Stromal cell of bone marrow (primary cell): ENCODE measurements at regions not wholly inside any gene's neighbourhood (a gene's known extent, or its start where the extent isn't known, plus 50 kb on each side); places are given as distances from the start of the nearest gene placed in this dataset.

Experiments
- DNase-seq: peaks from one replicate; pipeline ENCODE4 v3.0.0-alpha.2; 2012; ENCODE audit warnings: low read depth

DNA sequence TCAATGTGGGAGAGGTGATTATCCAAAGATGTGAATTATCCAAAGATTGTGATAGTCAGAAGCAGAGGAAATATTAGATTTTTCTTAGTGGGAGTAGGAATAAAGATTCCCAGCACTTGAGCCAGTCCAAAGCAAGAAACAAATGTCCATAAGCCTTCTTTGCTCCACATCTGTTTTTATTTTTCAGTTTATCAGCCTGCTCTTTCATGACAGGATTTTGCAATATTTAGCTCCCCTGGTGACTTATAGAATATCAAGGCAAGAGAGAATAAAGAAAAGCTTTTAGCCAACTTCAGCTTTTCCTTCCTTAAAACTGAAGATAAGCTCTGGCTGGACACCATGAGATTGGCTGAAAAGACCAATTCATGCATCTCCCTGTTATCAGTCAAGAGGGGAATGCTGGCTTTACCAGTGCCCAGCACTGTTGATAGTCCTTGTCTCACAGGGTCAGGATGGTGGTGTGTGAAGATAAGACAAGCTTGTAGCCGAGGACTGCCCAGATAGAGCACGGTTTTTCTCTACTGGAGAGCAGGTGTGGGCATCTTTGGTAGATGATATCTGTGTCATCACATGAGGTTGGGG, 706.5 kb downstream of the KCNJ2 start:
- no peak for DNase-seq

DNA sequence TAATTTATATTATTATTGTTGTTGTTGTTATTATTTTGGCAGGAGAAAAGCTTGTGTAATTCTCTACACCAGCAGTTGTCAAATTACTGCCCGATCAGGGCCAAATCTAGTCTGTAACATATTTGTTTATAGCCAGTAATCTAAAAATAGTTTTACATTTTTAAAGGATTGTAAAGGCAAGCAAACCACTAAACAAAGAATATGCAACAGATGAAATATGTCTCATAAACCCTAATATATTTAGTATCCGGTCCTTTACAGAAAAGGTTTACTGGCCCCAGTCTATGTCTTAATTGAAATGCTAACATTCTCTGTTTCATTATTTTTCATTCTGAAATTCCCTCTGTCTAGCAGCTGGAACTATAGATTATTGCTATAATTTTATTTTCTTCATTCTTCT, 709.5 kb downstream of the KCNJ2 start:
- DNase-seq, result no peak

DNA sequence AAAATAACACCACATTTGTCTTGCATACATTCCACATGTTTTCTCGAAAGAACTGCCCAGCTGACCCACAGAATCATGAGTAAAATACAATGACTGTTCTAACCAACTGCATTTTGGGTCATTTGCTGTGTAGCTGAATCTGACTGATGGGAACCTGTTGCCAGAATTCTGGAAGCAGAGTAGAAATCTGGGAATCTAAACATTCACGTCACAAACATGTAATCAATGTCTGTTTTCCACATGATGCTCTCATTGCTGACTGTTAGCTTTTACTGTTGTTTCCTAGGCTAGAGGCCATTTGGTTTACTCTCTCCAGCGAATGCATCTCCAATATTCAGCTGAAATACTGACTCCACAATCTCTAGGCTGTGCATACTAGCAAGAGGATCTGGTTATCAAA, 710.1 kb downstream of the KCNJ2 start:
- DNase-seq, result no peak

DNA sequence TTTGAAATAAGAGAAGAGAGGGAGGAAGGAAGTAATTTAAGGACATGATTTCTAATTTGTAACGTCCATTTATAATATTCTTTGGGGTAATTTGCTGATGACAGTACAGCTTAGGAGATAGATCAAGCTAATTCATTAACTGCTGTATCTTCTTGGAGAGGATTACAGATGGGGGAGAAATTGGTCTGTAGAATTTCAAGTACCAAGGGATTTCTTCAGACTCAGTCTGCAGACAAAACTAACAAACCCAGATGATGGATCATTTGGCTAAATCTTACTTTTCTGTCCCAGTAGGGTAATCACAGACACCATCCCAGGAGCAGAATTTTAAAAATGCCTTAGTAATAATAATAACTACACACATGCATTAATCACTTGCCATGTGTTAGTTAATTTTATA, 711.8 kb downstream of the KCNJ2 start:
- DNase-seq, result no peak

DNA sequence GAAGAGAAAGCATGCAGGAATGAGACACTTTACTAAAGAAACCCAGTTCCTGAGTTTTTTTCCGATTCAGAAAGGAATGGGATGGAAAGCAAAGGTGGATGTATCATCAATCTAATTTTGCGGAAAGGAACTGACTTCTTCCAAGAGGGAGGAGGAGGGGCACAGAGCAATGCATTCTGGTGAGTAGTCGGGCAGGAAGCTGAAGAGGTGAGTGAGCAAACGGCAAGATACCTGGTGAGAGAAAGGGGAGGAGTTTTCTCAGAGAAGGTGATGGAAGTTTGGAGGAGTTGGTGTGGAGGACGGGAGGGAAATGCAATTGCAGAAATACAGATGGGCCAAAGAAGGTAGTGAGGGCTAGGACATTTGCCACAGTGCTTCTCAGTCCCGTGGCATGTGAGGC, 713.2 kb downstream of the KCNJ2 start:
- DNase-seq, result no peak

DNA sequence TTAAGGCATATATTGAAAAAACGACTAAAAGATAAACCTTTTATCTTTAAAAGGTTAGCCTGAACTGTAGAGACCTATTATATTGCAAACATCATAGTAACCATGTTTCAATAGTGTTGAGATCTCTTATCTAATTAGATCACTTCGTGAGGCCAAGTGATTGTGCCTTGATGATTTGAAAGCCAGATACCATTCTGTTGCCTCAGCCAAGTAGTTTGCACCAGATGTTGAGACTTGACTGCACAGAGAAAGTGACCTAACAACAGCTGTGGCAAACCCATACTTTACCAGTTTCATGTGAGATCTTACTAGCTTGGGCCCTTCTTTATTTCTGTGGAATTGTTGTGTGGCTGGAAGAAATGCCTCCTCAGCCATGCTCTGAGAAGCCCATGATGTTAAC, 717.3 kb downstream of the KCNJ2 start:
- no peak for DNase-seq

DNA sequence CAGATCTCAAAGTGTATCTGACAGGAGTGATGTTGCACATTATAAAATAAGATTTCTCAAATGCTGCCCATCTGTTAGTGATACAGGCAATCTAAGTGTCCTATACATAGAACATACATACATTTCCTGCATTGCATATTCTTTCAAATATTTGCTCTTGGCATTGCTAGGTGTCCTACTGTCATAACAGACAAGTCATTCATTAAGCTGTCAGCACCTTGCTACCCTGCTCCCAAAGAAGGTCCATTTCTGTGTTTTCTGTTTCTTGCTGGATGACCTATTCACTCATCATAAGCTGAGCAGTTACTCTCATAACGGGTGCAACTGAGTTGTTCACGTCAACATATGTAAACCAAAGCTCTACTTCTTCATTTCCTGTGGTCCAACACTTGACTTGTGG, 719.0 kb downstream of the KCNJ2 start:
- no peak for DNase-seq

DNA sequence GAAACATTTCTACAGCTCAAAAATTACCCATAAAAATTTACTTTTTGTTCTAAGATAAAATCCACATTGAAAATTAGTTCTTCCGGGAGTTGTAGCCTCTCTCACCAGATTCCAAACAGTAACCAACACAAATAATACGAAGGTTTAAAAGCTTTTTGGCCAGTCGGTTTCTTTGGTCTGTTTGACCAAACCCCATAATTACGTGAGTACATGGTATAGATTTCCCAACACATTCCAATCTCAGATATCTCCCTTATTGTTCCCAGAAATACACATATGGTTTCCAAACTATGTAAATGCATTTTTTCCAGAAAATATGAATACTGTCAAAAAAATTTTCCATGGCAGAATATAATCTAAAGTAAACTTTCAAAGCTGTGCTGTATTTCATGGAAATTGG, 722.0 kb downstream of the KCNJ2 start:
- DNase-seq, result no peak

DNA sequence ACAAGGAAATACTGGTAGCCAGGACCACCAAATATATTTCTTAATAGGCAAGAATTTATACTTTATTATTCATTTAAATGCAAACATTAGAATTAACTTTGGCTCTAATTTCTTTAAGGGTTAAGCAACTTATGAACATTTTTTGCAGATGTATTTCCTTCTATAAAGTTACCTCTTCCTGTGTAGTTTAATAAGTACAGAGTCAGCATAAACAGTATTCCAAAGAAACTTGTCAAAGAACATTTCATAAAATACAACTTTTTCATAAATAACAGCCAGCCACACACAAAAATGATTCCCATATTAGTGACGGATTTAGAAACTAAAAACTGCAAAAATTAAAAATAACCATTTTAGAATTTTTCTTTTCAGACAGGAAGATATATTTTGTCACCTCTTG, 723.2 kb downstream of the KCNJ2 start:
- no peak for DNase-seq

DNA sequence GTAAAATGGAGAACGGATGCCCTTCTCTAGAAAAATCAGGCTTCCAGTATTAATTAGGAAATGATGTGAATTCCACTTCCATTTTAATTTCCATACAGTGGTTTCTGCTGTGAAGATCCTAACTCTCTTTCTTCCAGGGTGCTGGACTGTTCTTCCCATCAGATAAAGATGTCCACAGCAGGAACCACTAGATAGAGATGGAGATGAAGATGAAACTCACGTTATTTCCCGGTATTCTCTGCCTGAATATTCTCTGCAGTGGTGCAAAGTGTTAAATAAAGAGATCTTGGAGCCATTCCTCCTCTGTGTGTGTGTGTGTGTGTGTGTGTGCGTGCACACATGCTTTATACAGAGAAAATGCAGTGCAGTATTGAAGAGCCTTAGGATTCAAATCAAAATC, 727.5 kb downstream of the KCNJ2 start:
- DNase-seq, result no peak

DNA sequence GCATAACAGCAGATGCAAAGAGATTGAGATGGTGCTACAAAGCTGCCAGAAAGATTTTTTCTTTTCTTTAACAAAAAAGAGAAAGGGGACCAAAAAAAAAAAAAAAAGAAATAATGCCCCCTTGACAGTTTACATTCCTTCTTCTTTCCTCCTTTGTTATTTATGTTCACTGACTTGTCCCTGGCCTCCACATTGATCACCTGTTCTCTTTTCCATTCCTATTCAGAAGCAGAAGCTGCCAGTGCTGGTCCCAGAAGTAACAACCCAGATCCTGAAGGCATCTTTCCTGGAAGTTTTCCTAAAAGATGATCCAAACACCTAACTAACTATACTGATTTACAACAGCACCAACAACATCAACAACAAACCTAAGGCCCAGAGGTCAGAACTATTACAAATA, 728.1 kb downstream of the KCNJ2 start:
- DNase-seq, result no peak

DNA sequence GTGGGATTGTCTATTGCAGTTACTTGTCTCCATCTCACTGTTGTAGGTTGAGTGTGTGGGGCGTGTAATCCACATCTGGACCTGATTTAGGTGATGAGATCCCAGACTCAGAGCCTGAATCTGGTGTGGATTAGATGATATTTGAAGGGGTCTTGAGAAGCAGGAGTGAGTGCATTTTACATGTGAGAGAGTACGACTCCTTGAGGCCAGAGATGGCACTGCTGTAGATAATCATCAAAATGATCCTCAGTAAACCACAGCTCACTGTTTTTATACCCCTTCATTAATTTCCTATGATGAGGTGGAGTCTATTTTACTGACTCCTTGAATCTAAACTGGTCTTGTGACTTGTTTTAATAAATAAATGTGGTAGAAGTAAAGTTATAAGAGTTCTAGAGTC, 732.5 kb downstream of the KCNJ2 start:
- DNase-seq, result no peak

DNA sequence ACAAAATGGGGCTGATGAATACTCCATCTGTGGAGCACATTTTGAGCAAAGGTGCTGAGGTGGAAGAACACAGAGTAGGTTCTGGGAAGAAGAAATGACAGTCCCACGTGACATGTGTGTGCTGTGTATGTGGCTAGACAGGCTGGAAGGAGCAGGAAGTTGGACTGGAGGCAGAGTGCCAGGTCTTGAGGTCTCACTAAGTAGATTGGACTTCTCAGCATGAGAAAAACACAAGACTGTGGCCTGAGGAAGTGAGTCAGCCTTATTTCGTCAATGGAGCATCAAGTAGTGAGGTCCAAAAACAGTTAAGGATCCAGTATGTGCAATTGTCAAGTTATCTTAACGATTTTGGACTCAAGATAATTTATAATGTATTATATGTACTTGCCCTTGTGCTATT, 736.5 kb downstream of the KCNJ2 start:
- DNase-seq, result peak; percentile 98

DNA sequence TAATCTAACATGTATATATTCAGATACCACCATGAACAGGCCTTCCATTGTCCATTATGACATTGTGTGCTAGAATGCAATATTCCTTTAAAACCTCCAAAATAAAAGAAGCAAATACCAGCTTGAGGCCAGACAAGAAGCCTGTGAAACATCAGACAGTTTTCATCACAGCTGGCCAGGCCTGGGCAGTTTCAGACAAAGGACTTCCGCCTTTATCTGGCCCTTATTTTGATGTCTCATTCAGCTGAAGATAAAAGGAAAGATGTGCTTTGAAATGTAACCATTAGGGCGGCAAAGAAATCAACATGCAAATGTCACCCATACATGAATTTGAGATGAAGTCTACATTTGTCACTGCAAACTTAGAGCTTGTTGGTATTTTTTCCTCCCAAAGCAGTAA, 737.5 kb downstream of the KCNJ2 start:
- DNase-seq, result no peak

DNA sequence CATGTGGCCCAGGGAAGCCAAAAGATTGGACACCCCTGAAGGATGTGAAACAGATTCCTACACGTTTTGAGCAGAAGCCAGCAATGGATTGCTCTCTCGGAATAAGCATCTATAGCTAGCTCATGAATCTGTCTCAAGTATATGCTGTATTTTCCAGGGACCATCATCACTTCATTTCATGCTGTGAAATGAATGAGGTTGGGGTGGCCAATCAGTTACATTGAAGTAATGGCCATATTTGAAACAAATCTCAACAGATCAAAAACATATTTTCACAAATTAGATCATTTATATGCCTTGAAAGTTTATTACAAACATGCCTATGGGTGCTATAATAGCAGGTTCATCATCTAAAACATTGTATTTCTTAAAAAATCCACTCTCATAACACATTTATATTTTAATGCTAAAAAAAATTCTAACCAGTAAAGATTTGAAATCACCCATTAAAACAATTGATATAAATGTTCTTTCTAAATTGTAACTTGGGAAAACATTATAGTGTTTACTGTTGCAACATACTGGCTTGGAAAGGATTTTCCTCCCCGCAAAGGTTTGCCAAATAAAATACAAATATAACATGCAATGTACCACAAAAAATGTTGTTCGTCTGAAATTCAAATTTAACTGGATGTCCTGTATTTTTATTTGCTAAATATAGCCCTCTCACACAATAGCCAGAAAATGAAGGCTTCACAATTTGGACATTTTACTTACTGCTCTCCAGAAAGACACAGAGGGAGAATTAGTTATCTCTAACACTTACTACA, 743.6 kb downstream of the KCNJ2 start:
- DNase-seq, result peak; percentile 60

DNA sequence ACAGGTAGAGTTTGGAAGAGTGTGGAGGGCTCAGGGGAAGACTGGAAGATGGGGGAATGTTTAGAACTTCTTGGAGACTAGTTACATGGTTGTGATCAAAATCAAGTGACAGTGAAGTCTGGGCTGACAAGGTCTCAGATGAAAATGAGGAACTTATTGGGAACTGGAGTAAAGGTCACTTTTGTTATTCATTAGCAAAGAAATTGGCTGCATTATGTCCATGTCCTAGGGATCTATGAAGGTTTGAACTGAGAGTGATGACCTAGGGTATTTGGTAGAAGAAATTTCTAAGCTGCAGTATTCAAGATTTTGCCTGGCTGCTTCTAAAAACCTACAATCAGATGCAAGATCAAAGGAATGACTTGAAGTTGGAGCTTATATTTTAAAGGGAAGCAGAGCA, 747.1 kb downstream of the KCNJ2 start:
- DNase-seq, result no peak

DNA sequence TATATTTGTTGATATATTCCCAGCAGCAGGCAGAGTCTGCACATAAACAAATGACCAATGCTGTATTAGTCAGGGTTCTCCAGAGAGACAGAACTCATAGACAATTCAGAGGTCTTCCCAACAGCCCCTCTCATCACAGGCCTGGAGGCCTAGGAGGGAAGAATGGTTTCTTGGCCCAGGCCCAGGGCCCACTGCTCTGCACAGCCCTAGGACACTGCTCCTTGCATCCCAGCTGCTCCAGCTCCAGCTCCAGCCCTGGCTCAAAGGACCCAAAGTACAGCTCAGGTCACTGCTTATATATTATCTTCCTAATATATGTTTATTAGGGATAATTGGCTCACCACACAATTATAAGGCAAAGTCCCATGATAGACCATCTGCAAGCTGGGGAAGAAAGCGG, 749.9 kb downstream of the KCNJ2 start:
- no peak for DNase-seq

DNA sequence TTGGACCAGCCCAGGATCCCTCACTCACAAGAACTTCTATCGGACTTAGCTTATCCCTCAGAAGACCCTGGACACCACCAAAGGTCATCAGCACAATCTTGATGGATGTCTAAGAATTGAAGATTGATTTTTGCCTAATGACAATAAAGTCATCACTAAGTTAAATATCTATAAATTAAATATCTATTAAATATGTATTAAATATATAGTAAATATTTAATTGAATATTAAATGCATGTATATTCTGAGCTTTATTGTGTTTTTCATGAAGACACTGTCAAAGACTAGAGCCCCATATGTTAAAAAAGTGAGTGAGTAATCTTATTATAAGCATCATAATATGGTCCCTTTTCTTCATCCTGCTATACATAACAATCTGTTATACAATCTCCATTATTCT, 751.1 kb downstream of the KCNJ2 start:
- no peak for DNase-seq

DNA sequence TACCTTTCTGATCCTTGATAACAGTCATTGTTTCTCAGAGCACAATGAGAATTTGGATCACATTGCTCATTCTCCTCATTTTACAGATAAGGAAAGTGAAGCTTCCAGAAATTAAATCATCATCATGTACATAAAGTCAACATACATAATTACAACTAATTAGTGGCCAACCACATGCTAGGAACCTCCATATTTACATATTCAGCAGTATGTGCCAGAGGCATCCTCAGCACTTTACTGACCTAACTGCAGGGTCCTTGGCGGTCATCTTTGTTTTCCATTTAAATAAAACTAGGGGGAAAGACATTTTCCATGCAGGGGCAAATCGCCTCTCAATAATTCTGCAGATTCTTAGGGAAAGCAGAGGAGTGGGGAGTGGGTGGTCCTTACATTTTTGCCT, 752.9 kb downstream of the KCNJ2 start:
- DNase-seq, result no peak

DNA sequence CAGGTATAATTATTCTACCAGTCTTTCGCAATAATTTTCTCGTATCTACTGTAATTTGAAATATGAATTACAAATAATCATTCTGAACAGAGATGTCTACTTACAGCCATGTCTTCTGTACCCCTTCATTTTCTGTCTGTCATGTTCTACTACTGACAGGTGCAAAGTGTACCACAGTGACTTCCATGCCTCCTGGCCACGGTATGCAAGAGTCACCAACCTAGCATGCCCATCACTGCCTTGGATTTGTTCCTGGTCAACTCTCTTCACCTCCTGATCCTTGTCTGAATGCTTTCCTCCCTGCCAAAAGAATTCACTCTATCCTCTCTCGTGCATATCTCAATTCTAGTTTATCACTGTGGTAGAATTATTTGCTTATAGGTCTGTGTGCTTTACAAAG, 755.4 kb downstream of the KCNJ2 start:
- DNase-seq, result no peak

DNA sequence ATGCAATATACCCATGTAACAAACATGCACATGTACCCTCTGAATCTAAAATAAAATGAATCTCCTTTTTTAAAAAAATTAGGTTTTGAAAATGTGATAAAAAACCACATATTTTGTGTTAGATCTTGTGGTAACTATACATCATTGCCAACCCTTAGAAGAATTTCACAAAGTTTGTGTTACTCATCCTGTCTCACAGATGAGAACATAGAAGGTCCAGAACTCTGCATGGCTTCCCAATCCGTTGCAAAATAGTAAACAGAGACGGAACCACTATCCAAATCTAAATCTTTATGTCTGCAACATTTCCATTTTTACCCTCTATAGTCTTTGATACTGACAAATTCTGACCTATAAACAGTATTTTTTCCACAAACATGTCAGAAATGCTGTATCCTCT, 759.9 kb downstream of the KCNJ2 start:
- DNase-seq, result no peak

DNA sequence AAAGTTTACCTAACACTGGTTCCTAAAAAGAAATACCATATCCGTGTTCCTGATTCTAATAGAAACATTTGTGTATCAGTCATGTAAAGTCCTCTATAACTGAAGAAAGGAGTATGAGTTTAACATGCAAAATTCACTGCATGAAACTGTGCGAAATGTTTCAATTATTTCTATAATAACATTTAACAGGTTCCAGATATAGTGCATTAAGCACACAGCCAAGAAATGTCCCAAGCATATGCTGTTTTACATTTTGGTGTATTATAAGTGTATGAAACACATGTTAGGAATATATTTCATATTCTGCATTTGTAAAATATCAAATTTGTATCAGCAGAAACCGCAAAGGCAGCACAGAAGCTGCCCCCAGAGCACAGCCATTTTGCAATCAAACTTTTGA, 764.9 kb downstream of the KCNJ2 start:
- no peak for DNase-seq

DNA sequence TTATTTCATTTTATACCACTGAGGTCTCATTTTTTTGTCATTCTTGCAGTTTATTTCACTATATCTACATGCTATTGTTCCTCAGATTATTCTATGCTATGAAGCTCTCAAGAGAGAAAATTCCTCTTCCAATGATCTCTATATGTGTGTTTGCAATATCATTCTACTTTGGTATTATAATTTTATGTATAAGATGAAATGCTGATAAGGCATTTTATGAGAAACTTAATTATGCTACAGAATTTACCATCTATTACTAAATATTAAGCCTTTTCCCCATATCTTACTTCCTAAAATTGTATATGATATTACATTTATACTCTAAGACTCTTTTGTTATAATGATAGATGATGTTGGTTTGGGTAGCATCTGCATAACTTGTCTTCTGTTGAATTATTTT, 765.5 kb downstream of the KCNJ2 start:
- DNase-seq, result no peak

DNA sequence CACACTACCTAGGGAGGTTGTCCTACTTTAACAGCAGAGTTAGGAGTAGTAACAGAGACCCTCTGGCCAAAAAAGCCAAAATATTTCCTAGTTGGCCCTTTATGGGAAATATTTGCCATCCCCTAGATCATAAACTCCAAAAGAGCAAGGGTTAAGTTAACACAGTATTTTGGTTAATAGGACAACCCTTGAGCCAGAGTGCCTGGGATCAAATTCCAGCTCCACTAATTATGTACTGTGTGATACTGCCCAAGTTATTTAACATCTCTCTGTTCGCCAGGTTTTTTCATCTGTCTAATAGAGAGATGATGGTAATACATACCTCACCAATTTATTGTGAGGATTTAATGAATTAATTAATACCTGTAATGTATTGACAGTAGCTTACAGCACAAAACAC, 767.4 kb downstream of the KCNJ2 start:
- DNase-seq, result no peak
